GM12865 (cell line): ENCODE measurements at regions not wholly inside any gene's neighbourhood (a gene's known extent, or its start where the extent isn't known, plus 50 kb on each side); places are given as distances from the start of the nearest gene placed in this dataset.

ENCODE experiments used
- DNase-seq: peaks from one replicate; pipeline ENCODE4 v3.0.0; 2010; ENCODE audit warnings: low read depth
- H3K4me3 ChIP-seq: 2 replicates; pipeline ENCODE4 v1.5.1; 2011; ENCODE audit warnings: mild to moderate bottlenecking, low read depth, low read length, control low read depth
- CTCF ChIP-seq: IDR thresholded peaks from 2 replicates; pipeline ENCODE4 v1.5.1; 2011; ENCODE audit warnings: low read length, control low read depth, low read depth, inconsistent platforms; ENCODE audit not compliant: insufficient read depth; ENCODE audit errors: missing control alignments

- H3K4me3 ChIP-seq = no peak overlapping the region
- DNase-seq = no peak
- no peak for TF ChIP-seq CTCF
These were observed 86.4 kb upstream of the ZMAT1 start for GRCh38 chrX:102018208-102018607.

- no peak for TF ChIP-seq CTCF
- no peak overlapping the region for H3K4me3 ChIP-seq
- no peak for DNase-seq
These were observed 77.1 kb upstream of the ZMAT1 start for GRCh38 chrX:102008901-102009300.

GRCh38 chrX:101999644-102000539, 68.1 kb upstream of the ZMAT1 start:
- DNase-seq = no peak
- TF ChIP-seq CTCF = no peak
- H3K4me3 ChIP-seq = no peak overlapping the region

GRCh38 chrX:101993335-101993734, 61.5 kb upstream of the ZMAT1 start:
- no peak for DNase-seq
- no peak for TF ChIP-seq CTCF

GRCh38 chrX:101986586-101986985, 54.8 kb upstream of the ZMAT1 start:
- no peak overlapping the region for H3K4me3 ChIP-seq
- no peak for TF ChIP-seq CTCF
- DNase-seq = no peak

More at GRCh38 chrX:101993335-101993734, 61.5 kb upstream of the ZMAT1 start:
- H3K4me3 ChIP-seq = no peak overlapping the region
